Heart left ventricle (tissue), 13 donors: ENCODE measurements at regions not wholly inside any gene's neighbourhood (a gene's known extent, or its start where the extent isn't known, plus 50 kb on each side); places are given as distances from the start of the nearest gene placed in this dataset.

ENCODE experiments used
- POLR2A ChIP-seq, 2 donors: fragments of 450-650 bp; IDR thresholded peaks; one replicate each; pipeline ENCODE4 v1.6.1; 2017; ENCODE audit warnings: antibody characterized with exemption in 2 of 2, mild to moderate bottlenecking in 2 of 2, moderate library complexity in 2 of 2
- TF ChIP-seq, protein P1 (sequence below), 12 donors: fragments of 200-600 bp; sonication (generic) in 4 of 12; IDR thresholded peaks; one replicate each; pipeline versions ENCODE4 v1.5.0 to v1.8.0; 2018 to 2022; ENCODE audit warnings: antibody characterized with exemption in 12 of 12, mild to moderate bottlenecking in 5 of 12
- donor health status: ischemic (EF 13 %, LVEDD 7.1; RV severe dilation, severe dysfunction).
- donor health status: DM: no; HTN: yes; CAD: no.
- donor health status: DM: no; HTN: no; CAD: no.
- donor health status: ischemic (EF 25% LVEDD 6.9; RV normal size, moderate dysfunction).
- donor health status: ischemic (EF 25% LVEDD 5.7; RV mildly dilated, moderate dysfunction).
- donor health status: ischemic (EF 35%, LVEDD 5.7; RV mildly dilated, moderate dysfunction).
- donor health status: nonischemic (EF 11% LVEDD 7.7; RV severe dilation, severe dysfunction).
- donor health status: DM: yes; HTN: yes; CAD: no.
- donor health status: PGD.
- donor health status: ischemic (EF 29% LVEDD 5.4; RV normal size, mild dysfunction).
- donor health status: nonischemic (EF 23%, LVEDD 6.1; RV moderate dilation, normal function).

DNA sequence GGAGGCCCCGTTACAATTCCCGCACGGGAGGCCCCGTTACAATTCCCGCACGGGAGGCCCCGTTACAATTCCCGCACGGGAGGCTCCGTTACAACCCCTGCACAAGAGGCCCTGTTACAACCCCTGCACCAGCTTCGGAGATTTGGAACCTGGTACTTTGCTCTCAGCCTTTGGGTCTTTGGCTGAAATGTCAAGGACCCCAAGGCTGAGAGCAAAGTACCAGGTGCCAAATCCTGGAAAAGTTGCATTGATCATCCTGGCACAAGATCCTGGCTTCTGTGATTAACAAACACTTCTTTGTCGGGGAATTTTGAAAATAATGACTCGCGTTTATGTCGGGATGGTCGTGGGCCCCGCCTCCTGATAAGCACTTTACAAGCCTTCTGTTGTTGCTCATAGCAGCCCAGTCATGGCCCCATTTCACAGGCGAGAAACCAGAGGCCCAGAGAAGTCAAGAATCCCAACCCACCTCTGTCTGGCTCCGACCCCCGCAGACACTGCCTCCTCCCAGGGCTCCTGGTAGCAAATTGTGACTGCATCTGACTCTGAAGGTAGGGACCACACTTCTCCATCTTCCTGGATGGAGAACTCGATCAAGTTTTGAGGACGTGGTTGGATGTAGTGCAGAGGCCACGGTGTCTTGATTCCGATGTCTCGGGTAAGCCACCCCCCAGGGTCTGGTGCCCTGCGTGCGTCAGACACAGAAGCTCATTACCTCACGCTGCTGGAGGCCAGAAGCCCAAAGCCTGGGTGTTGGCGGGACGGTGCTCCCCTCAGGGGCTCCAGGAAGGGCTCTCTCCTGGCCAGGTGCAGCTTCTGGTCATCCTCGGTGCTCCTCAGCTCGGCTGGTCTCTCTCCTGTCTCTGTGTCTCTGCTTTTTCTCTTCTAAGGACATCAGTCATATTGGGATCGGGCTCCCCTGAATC is 60.3 kb downstream of the ADRA2C start:
- TF ChIP-seq, protein P1, sequence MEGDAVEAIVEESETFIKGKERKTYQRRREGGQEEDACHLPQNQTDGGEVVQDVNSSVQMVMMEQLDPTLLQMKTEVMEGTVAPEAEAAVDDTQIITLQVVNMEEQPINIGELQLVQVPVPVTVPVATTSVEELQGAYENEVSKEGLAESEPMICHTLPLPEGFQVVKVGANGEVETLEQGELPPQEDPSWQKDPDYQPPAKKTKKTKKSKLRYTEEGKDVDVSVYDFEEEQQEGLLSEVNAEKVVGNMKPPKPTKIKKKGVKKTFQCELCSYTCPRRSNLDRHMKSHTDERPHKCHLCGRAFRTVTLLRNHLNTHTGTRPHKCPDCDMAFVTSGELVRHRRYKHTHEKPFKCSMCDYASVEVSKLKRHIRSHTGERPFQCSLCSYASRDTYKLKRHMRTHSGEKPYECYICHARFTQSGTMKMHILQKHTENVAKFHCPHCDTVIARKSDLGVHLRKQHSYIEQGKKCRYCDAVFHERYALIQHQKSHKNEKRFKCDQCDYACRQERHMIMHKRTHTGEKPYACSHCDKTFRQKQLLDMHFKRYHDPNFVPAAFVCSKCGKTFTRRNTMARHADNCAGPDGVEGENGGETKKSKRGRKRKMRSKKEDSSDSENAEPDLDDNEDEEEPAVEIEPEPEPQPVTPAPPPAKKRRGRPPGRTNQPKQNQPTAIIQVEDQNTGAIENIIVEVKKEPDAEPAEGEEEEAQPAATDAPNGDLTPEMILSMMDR (IDR thresholded peaks at IDR 0.05): no peak
- TF ChIP-seq POLR2A (IDR thresholded peaks at IDR 0.05): no peak
